Type B pancreatic cell (in vitro differentiated cells): ENCODE measurements at regions not wholly inside any gene's neighbourhood (a gene's known extent, or its start where the extent isn't known, plus 50 kb on each side); places are given as distances from the start of the nearest gene placed in this dataset.

ENCODE experiments used
- DNase-seq: peaks from one replicate; pipeline ENCODE4 v3.0.0; 2021; ENCODE audit warnings: mixed read lengths; ENCODE audit not compliant: unreplicated experiment; ENCODE audit errors: extremely low spot score
- H3K27ac Mint-ChIP-seq: 2 replicates; pipeline ENCODE4 v1.8.0; 2021; ENCODE audit warnings: mild to moderate bottlenecking, mixed read lengths
- H3K27me3 Mint-ChIP-seq: 2 replicates; pipeline ENCODE4 v1.8.0; 2021; ENCODE audit warnings: mixed read lengths
- H3K36me3 Mint-ChIP-seq: 2 replicates; pipeline ENCODE4 v1.8.0; 2021; ENCODE audit warnings: mixed read lengths
- H3K4me1 Mint-ChIP-seq: one replicate; pipeline ENCODE4 v1.8.0; 2021; ENCODE audit warnings: mixed read lengths; ENCODE audit not compliant: unreplicated experiment
- H3K4me3 Mint-ChIP-seq: 2 replicates; pipeline ENCODE4 v1.8.0; 2021; ENCODE audit warnings: mild to moderate bottlenecking, mixed read lengths
- H3K9me3 Mint-ChIP-seq: 2 replicates; pipeline ENCODE4 v1.8.0; 2021; ENCODE audit warnings: mixed read lengths
- TF ChIP-seq, protein P1 (sequence below): fragments of 200-600 bp; sonication (generic); conservative IDR thresholded peaks from 2 replicates; pipeline ENCODE4 v1.5.0; 2021; ENCODE audit warnings: antibody characterized with exemption, mild to moderate bottlenecking

DNA sequence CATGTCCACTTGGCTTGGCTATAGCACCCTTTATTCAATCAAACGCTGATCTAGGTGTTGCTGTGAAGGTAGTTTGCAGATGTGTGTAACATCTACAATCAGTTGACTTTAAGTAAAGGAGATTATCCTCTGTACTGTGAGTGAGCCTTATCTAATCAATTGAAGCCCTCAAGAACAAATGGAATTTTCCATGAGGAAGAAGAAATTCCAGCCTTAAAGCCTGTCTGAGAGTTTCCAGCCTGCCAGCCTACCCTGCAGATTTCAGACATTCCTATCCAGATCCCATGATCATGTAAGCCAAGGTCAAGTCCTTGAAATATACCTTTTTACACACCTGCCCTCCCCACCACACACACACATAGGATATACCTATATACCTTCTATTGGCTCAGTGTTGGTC is 696.7 kb downstream of the MRPL39 start:
- Mint-ChIP-seq H3K36me3 (no peaks in the 10 kb centered on the region), H3K4me3 (no peak overlapping the region), H3K4me1 (no peaks in the 10 kb centered on the region), H3K27me3 (no peaks in the 10 kb centered on the region), H3K27ac (no peak overlapping the region), H3K9me3 (no peaks in the 10 kb centered on the region)
- TF ChIP-seq, protein P1, sequence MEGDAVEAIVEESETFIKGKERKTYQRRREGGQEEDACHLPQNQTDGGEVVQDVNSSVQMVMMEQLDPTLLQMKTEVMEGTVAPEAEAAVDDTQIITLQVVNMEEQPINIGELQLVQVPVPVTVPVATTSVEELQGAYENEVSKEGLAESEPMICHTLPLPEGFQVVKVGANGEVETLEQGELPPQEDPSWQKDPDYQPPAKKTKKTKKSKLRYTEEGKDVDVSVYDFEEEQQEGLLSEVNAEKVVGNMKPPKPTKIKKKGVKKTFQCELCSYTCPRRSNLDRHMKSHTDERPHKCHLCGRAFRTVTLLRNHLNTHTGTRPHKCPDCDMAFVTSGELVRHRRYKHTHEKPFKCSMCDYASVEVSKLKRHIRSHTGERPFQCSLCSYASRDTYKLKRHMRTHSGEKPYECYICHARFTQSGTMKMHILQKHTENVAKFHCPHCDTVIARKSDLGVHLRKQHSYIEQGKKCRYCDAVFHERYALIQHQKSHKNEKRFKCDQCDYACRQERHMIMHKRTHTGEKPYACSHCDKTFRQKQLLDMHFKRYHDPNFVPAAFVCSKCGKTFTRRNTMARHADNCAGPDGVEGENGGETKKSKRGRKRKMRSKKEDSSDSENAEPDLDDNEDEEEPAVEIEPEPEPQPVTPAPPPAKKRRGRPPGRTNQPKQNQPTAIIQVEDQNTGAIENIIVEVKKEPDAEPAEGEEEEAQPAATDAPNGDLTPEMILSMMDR = no peak
- DNase-seq = no peak

DNA sequence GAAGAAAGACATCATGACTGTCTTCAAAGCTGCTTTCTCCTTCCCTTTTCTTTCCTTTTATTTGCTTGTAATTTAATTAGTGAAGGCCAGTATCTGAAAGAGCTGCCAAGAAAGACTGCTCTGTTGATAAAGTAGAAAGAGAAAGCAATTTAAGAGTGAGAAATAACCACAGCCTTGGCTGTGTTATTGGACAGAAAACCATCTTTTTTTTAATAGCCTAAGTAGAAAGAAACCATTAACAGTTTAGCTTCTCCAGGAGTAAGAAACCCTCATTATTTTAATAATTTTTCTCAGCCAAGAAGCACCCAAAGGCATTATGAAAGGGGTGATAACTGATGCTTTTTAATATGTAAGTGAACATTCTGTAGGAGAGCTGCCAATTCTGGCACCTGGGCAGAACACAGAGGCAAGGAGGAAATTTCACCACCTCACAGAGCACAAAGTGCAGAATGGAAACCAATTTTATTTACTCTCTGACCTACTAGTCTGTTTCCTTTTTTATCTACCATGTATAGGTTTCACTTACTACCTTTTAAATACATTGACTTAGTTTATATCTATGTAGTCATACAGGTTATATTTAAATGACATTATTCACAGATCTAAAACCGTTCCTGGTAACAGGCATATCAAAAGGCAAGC is 703.2 kb downstream of the MRPL39 start:
- Mint-ChIP-seq H3K4me3 (no peak overlapping the region), H3K9me3 (no peaks in the 10 kb centered on the region), H3K27ac (no peak overlapping the region), H3K27me3 (no peaks in the 10 kb centered on the region), H3K4me1 (no peaks in the 10 kb centered on the region), H3K36me3 (no peaks in the 10 kb centered on the region)
- DNase-seq = no peak
- TF ChIP-seq, protein P1 = no peak

DNA sequence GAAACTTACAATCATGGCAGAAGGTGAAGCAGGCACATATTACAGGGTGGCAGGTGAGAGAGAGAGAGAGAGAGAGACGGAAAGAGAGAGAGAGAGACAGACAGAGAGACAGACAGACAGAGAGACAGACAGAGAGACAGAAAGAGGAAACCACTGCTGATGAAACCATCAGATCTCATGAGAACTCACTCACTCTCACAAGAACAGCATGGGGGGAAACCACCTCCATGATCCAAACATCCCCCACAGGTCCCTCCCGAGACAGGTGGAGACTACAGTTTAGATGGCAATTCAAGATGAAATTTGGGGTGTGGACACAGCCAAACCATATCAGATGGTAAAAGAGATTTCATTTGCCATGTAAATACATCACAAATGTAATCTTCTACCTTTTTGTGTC is 708.1 kb downstream of the MRPL39 start:
- H3K4me3 Mint-ChIP-seq = no peak overlapping the region
- TF ChIP-seq, protein P1 = no peak
- no peaks in the 10 kb centered on the region for H3K4me1 Mint-ChIP-seq
- H3K27me3 Mint-ChIP-seq = no peaks in the 10 kb centered on the region
- no peak for DNase-seq
- no peak overlapping the region for H3K27ac Mint-ChIP-seq
- H3K36me3 Mint-ChIP-seq = no peaks in the 10 kb centered on the region
- no peaks in the 10 kb centered on the region for H3K9me3 Mint-ChIP-seq

DNA sequence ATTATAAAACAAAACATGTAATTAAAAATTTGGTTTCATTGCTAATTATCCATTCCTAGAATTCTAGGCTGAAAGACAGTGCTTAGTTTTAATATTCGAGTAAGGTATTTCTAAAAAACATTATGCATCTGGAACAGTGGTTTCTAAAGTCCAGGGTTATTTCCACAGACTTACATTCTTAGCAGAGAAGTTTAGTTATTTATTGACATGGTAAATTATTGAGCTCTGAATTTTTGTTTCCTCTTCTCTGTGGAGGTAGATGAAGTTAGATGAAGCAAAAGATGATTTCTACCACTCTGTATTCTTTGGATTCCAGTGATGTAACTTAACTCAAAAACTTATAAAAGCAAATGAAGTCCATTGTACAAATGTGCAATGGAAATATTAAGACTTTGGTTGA is 709.4 kb downstream of the MRPL39 start:
- no peak overlapping the region for H3K27ac Mint-ChIP-seq
- no peaks in the 10 kb centered on the region for H3K9me3 Mint-ChIP-seq
- no peak overlapping the region for H3K4me3 Mint-ChIP-seq
- no peaks in the 10 kb centered on the region for H3K27me3 Mint-ChIP-seq
- TF ChIP-seq, protein P1 = no peak
- no peaks in the 10 kb centered on the region for H3K36me3 Mint-ChIP-seq
- DNase-seq = no peak
- no peaks in the 10 kb centered on the region for H3K4me1 Mint-ChIP-seq

DNA sequence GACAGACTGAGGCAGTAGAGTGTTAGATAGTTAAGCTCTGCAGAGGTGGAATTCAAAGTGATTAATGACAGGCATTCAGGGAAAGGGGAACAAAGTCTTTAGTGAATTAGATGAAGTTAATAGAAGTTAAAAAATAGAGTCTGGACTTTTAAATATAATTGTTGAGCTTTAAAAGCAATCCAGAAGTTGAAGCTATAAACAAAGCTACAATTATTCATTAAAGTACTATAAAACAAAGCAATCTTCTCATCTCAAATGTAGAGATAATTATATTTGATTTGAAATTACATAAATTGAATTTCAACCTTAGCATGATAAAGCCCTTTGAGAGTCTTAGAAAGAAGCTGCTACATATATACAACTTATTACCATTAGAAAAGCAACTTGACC is 710.6 kb downstream of the MRPL39 start:
- Mint-ChIP-seq H3K9me3 (no peaks in the 10 kb centered on the region), H3K4me1 (no peaks in the 10 kb centered on the region), H3K27ac (no peak overlapping the region), H3K36me3 (no peaks in the 10 kb centered on the region), H3K27me3 (no peaks in the 10 kb centered on the region), H3K4me3 (no peak overlapping the region)
- no peak for DNase-seq
- TF ChIP-seq, protein P1 = no peak
